Choroid plexus epithelial cell (primary cell): ENCODE measurements at regions not wholly inside any gene's neighbourhood (a gene's known extent, or its start where the extent isn't known, plus 50 kb on each side); places are given as distances from the start of the nearest gene placed in this dataset.

Source experiments
- DNase-seq: peaks from one replicate; pipeline ENCODE4 v3.0.0-alpha.2; 2010; ENCODE audit warnings: low read depth
- H3K4me3 ChIP-seq: 2 replicates; pipeline ENCODE4 v1.5.1; 2011; ENCODE audit warnings: low read depth, mild to moderate bottlenecking, control low read depth, low read length, moderate library complexity
- CTCF ChIP-seq: conservative IDR thresholded peaks from 2 replicates; pipeline ENCODE4 v1.5.1; 2011; ENCODE audit warnings: low read depth, mild to moderate bottlenecking, control low read depth, inconsistent platforms, low read length, moderate library complexity

- no peak overlapping the region for H3K4me3 ChIP-seq
- no peak for TF ChIP-seq CTCF
- no peak for DNase-seq
Observed at GRCh38 chr4:124372916-124373315, 339.6 kb downstream of the ANKRD50 start.

GRCh38 chr4:124386163-124386562 lies 326.4 kb downstream of the ANKRD50 start:
- no peak for TF ChIP-seq CTCF
- no peak overlapping the region for H3K4me3 ChIP-seq
- DNase-seq: peak; percentile 32

- no peak for TF ChIP-seq CTCF
- H3K4me3 ChIP-seq: no peak overlapping the region
- DNase-seq: peak; percentile 68
Observed at GRCh38 chr4:124386648-124387047, 325.9 kb downstream of the ANKRD50 start.

- peak; percentile 70 for DNase-seq
- no peak overlapping the region for H3K4me3 ChIP-seq
- no peak for TF ChIP-seq CTCF
Observed at GRCh38 chr4:124389591-124389990, 322.9 kb downstream of the ANKRD50 start.

GRCh38 chr4:124390861-124391260 lies 321.7 kb downstream of the ANKRD50 start:
- no peak for DNase-seq
- H3K4me3 ChIP-seq: no peak overlapping the region
- TF ChIP-seq CTCF: no peak

- DNase-seq: no peak
- no peak for TF ChIP-seq CTCF
- no peak overlapping the region for H3K4me3 ChIP-seq
Observed at GRCh38 chr4:124396333-124396732, 316.2 kb downstream of the ANKRD50 start.

- H3K4me3 ChIP-seq: no peak overlapping the region
- no peak for TF ChIP-seq CTCF
- no peak for DNase-seq
Observed at GRCh38 chr4:124401606-124402005, 310.9 kb downstream of the ANKRD50 start.
